GM12875 (cell line): ENCODE measurements at regions not wholly inside any gene's neighbourhood (a gene's known extent, or its start where the extent isn't known, plus 50 kb on each side); places are given as distances from the start of the nearest gene placed in this dataset.

ENCODE experiments used
- H3K4me3 ChIP-seq: one replicate; pipeline ENCODE4 v1.5.1; 2011; ENCODE audit warnings: low read depth, low read length, control low read depth
- TF ChIP-seq, protein P1 (sequence below): IDR thresholded peaks from 2 replicates; pipeline ENCODE4 v1.5.1; 2011; ENCODE audit warnings: low read depth, mild to moderate bottlenecking, control low read depth, inconsistent platforms, low read length, moderate library complexity, borderline replicate concordance; ENCODE audit not compliant: insufficient read depth

DNA sequence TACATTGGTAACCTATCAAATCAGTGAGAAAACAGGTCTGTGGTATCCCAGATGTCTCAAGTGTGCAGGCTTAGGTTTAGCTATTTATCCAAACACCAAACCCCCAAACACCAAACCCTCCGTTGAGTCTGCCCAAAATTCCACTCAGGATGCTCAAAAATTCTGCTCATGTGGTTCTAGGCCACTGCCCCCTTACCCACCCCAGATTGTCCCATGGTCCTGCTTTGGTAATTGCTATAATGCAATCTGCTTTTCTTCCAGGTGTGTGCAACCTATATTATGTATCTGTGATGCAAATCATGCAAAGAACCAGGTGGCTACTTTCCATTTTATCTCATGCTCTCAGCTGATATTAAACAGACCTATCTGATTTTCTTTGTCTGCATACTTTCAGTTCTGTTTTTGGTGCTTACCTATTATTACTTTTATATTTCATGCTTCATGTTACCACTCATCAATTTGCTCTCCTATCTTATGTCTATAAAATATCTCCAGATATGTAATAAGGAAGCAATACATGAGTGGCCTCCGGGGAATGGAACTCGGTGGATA is 123.7 kb downstream of the TOMM20 start:
- TF ChIP-seq, protein P1, sequence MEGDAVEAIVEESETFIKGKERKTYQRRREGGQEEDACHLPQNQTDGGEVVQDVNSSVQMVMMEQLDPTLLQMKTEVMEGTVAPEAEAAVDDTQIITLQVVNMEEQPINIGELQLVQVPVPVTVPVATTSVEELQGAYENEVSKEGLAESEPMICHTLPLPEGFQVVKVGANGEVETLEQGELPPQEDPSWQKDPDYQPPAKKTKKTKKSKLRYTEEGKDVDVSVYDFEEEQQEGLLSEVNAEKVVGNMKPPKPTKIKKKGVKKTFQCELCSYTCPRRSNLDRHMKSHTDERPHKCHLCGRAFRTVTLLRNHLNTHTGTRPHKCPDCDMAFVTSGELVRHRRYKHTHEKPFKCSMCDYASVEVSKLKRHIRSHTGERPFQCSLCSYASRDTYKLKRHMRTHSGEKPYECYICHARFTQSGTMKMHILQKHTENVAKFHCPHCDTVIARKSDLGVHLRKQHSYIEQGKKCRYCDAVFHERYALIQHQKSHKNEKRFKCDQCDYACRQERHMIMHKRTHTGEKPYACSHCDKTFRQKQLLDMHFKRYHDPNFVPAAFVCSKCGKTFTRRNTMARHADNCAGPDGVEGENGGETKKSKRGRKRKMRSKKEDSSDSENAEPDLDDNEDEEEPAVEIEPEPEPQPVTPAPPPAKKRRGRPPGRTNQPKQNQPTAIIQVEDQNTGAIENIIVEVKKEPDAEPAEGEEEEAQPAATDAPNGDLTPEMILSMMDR = no peak
- no peak overlapping the region for H3K4me3 ChIP-seq

DNA sequence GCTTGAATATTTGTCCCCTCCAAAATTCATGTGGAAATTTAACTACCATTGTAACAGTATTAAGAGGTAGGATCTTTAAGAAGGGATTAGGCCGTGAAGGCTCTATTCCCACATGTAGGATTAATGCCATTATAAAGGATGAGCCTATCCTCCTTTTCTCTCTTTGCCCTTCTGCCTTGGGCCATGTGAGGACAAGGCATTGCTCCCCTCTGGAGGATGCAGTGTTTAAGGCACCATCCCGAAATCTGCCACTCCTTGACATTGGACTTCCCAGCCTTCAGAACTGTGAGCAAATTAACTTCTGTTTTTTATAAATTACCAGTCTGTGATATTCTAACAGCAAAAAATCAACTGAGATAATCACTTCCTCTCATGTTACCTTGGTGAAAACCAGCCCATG is 124.4 kb downstream of the TOMM20 start:
- no peak overlapping the region for H3K4me3 ChIP-seq
- TF ChIP-seq, protein P1 = no peak

DNA sequence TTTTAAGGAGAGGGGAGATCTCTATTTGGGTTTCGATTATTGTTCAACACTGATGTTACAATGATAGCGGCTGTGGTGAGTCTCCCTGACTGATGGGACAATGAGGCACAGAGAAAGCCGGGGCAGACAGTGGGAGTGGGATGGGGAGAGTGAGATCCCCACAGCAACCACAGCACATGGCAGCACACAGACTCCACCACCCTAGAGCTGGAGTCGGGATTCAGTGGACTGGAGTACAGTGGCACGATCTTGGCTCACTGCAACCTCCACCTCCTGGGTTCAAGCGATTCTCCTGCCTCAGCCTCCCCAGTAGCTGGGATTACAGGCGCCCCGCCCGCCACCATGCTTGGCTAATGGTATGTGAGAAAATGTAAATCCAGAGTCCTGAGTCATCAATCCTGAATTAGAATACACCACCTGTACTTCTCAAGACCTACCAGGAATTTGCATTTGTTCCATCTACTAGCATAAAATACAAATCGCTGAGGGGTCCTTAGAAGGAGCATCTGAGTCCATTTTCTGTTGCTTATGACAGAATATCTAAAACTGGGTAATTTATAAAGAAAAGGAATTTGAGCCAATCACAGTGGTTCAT is 125.8 kb downstream of the TOMM20 start:
- no peak overlapping the region for H3K4me3 ChIP-seq
- TF ChIP-seq, protein P1 = no peak

DNA sequence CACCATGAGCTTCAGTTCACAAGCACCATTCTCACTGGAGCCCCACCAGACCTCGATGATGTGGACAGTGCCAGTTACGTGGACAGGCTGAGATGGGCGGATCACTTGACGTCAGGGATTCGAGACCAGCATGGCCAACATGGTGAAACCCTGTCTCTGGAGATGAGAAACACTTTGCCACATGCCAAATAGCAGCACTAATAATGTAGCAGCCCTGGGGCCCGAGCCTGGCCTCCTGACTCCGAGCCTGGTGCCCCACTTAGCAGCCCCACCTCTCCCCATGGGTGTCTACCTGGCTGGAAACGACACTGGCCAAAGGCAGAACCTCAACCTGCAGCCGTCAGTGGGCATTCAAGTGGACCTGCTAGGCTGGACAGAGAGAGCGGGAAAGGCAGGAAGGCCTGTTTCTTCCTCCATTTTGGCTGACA is 129.1 kb downstream of the TOMM20 start:
- H3K4me3 ChIP-seq = no peak overlapping the region
- TF ChIP-seq, protein P1 = no peak

DNA sequence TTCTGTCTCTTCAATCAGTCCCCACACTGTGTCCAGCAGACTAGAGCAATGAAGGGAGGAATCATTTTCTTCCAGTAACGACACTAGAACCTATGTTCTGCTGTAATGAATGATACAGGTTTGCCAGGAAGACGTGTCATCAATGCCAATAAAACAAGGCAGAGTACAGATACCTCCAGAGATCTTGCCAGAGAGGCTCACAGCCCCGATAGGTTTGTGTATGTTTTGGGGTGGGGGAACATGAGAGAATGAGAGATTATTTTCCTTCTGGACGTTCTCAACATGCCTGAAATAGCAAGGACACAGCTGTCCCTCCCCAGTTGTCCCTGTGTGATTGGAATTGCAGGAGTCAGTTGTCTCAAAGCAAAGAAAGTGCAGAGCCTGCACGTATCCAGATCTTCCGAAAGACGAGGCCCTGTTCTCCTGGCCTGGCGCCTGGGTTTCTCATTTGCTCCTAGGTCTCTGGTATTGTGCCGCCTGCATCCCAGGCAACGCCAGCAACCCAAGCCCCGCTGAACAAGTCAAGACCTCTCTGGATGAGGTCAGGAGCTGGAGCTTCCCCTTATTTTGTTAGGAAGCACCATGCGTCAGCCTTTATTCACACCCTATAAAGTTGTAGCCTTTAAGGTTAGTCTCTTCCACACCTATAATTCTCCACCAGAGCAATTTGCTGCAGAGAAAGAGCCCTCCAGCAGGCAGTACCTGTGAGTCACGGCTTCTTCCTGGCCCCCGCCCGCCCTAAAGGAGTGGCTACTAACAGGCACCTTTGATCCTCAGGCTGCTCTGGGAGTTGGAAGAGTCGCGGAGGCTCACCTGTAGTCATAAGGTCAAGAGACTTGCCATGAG is 130.5 kb downstream of the TOMM20 start:
- TF ChIP-seq, protein P1 = no peak
- H3K4me3 ChIP-seq = no peak overlapping the region

DNA sequence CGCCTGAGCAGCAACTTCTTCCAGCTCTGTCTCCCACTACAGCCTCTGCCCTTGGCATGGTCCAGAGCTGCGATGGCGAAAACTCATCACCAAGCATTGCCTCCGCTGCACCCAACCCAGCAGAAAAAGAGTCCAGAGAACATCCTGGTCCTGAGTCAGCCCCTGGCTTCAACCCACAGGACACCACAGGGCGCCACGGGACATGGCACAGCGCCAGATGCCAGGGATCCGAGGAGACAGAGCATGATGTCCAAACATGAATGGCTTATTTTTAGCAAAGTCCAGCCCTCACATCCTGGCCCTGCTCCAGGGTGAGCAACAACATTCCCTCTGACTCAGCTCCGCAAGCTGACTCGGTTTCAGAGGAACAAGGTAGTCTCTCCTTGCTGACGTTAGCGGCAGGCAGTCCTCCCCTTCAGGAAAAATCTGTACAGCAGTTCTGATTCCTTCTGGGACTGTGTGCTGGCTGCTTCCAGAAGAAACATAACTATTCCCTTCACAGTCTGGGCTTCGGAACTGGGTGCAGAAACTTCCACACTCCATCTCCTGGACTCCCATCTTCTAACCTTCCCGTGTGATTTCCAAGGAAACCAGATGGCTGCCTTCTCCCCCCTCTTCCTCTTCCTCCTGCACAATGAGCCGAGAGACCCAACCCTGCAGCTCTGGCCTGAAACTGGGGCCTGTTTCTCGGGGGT is 131.3 kb downstream of the TOMM20 start:
- H3K4me3 ChIP-seq = no peak overlapping the region
- TF ChIP-seq, protein P1 = no peak
